CD14-positive monocyte (primary cell): ENCODE measurements at regions not wholly inside any gene's neighbourhood (a gene's known extent, or its start where the extent isn't known, plus 50 kb on each side); places are given as distances from the start of the nearest gene placed in this dataset.

Experiments
- DNase-seq, 3 donors: peaks; one replicate each; pipeline ENCODE4 v3.0.0-alpha.2; 2011 to 2022
- H2AFZ ChIP-seq: 2 replicates; pipeline ENCODE4 v1.6.0; 2012; ENCODE audit warnings: mild to moderate bottlenecking, low read depth, low read length, inconsistent platforms; ENCODE audit not compliant: insufficient read depth, poor library complexity, severe bottlenecking
- H3K27ac ChIP-seq, 2 donors: 1 replicate in 1 of 2; 2 replicates in 1 of 2; pipeline ENCODE4 v1.5.1; 2012 to 2013; ENCODE audit warnings: low read length in 2 of 2, control low read depth in 1 of 2, inconsistent platforms in 1 of 2, low read depth in 1 of 2, mild to moderate bottlenecking in 1 of 2
- H3K27me3 ChIP-seq, 2 donors: one replicate each; pipeline versions ENCODE4 v1.6.0 to v1.6.1; 2011 to 2013; ENCODE audit warnings: low read length in 2 of 2; ENCODE audit not compliant: control insufficient read depth in 2 of 2, insufficient read depth in 2 of 2
- H3K36me3 ChIP-seq, 2 donors: replicated peaks in 1 of 2; 1 replicate in 1 of 2; 2 replicates in 1 of 2; pipeline versions ENCODE4 v1.5.1 to v1.6.1; 2012 to 2013; ENCODE audit warnings: low read length in 2 of 2, control low read depth in 1 of 2, inconsistent platforms in 1 of 2, mild to moderate bottlenecking in 1 of 2; ENCODE audit not compliant: insufficient read depth in 2 of 2, control insufficient read depth in 1 of 2
- H3K4me1 ChIP-seq, 2 donors: 1 replicate in 1 of 2; 2 replicates in 1 of 2; pipeline versions ENCODE4 v1.5.1 to v1.6.1; 2012 to 2013; ENCODE audit warnings: low read length in 2 of 2, control low read depth in 1 of 2, inconsistent platforms in 1 of 2, mild to moderate bottlenecking in 1 of 2, moderate library complexity in 1 of 2; ENCODE audit not compliant: insufficient read depth in 2 of 2, control insufficient read depth in 1 of 2
- H3K4me2 ChIP-seq: replicated peaks from 2 replicates; pipeline ENCODE3; 2012; ENCODE audit warnings: low read length, moderate library complexity, mild to moderate bottlenecking; ENCODE audit not compliant: poor library complexity, severe bottlenecking; ENCODE audit errors: extremely low read depth
- H3K4me3 ChIP-seq, 3 experiments: fragments of 200-600 bp in 1 of 3; sonication (generic) in 1 of 3; replicated peaks in 1 of 3; 1 replicate in 2 of 3; 2 replicates in 1 of 3; pipeline ENCODE4 v1.5.1; 2011 to 2013; ENCODE audit warnings: low read length in 3 of 3, mild to moderate bottlenecking in 3 of 3, control low read depth in 2 of 3, low read depth in 2 of 3, inconsistent platforms in 1 of 3, moderate library complexity in 1 of 3
- H3K79me2 ChIP-seq: 2 replicates; pipeline ENCODE4 v1.6.0; 2012; ENCODE audit warnings: mild to moderate bottlenecking, control low read depth, inconsistent platforms, low read length, moderate library complexity; ENCODE audit not compliant: insufficient read depth
- H3K9ac ChIP-seq: 2 replicates; pipeline ENCODE4 v1.6.0; 2017; ENCODE audit warnings: low read length, mild to moderate bottlenecking; ENCODE audit not compliant: insufficient read depth, poor library complexity, severe bottlenecking
- H3K9me3 ChIP-seq, 2 donors: replicated peaks in 1 of 2; 1 replicate in 1 of 2; 2 replicates in 1 of 2; pipeline versions ENCODE4 v1.5.1 to v1.6.1; 2012 to 2013; ENCODE audit warnings: low read length in 2 of 2, control low read depth in 1 of 2; ENCODE audit not compliant: control insufficient read depth in 1 of 2, insufficient read depth in 1 of 2
- H4K20me1 ChIP-seq: 2 replicates; pipeline ENCODE4 v1.6.0; 2012; ENCODE audit warnings: mild to moderate bottlenecking, low read length, control low read depth, moderate library complexity; ENCODE audit not compliant: insufficient read depth
- H3K27ac Mint-ChIP-seq, 7 donors: one replicate each; pipeline ENCODE4 v1.8.0; 2020; ENCODE audit warnings: mild to moderate bottlenecking in 7 of 7, mixed read lengths in 7 of 7, moderate library complexity in 6 of 7, inconsistent platforms in 2 of 7
- H3K27me3 Mint-ChIP-seq, 3 donors: one replicate each; pipeline ENCODE4 v1.8.0; 2021 to 2022; ENCODE audit warnings: low read depth in 3 of 3, mild to moderate bottlenecking in 3 of 3, mixed read lengths in 3 of 3, moderate library complexity in 3 of 3, inconsistent platforms in 1 of 3
- H3K36me3 Mint-ChIP-seq, 2 donors: one replicate each; pipeline ENCODE4 v1.8.0; 2020; ENCODE audit warnings: mixed read lengths in 2 of 2, inconsistent platforms in 1 of 2, mild to moderate bottlenecking in 1 of 2
- H3K4me1 Mint-ChIP-seq: one replicate; pipeline ENCODE4 v1.8.0; 2020; ENCODE audit warnings: mild to moderate bottlenecking, mixed read lengths
- H3K4me3 Mint-ChIP-seq, 2 donors: one replicate each; pipeline ENCODE4 v1.8.0; 2020; ENCODE audit warnings: mild to moderate bottlenecking in 2 of 2, mixed read lengths in 2 of 2, moderate library complexity in 1 of 2
- H3K9me3 Mint-ChIP-seq, 7 donors: one replicate each; pipeline ENCODE4 v1.8.0; 2020 to 2022; ENCODE audit warnings: mixed read lengths in 7 of 7, mild to moderate bottlenecking in 6 of 7, moderate library complexity in 6 of 7, inconsistent platforms in 2 of 7
- CTCF ChIP-seq: fragments of 200-600 bp; IDR thresholded peaks from one replicate; pipeline ENCODE4 v1.8.0; 2022; ENCODE audit warnings: antibody characterized with exemption, mild to moderate bottlenecking
- WGBS: methylation state at CpG from one replicate; pipeline ENCODE4 v1.1.5; 2013; ENCODE audit warnings: missing lambda C conversion rate; ENCODE audit not compliant: insufficient coverage; 5-methylcytosine and 5-hydroxymethylcytosine counted together
- intact Hi-C, 2 donors: fragments of 100-400 bp; cut with micrococcal nuclease; formaldehyde crosslinking; loops; one replicate each; pipeline versions ENCODE4 v1.15.0 to v1.15.1; 2023

GRCh38 chr1:187443939-187444338, 615.2 kb downstream of the PLA2G4A start:
- intact Hi-C loops = no loop called here
- Histone ChIP-seq H3K4me3 (no peak overlapping the region), H2AFZ (no peak overlapping the region), H3K4me2 (no peak overlapping the region), H3K27ac (no peak overlapping the region), H3K9me3 (peaks cover 0 to 3% of the 10 kb centered on the region in 2 donors), H3K4me1 (no peaks in the 10 kb centered on the region), H3K79me2 (no peaks in the 10 kb centered on the region), H3K9ac (no peak overlapping the region), H3K27me3 (no peaks in the 10 kb centered on the region), H3K36me3 (no peaks in the 10 kb centered on the region), H4K20me1 (no peaks in the 10 kb centered on the region)
- Mint-ChIP-seq H3K4me1 (no peaks in the 10 kb centered on the region), H3K27me3 (peaks cover 0 to 2% (median 0%) of the 10 kb centered on the region in 3 donors), H3K9me3 (peaks cover 0 to 12% (median 3%) of the 10 kb centered on the region in 7 donors), H3K36me3 (no peaks in the 10 kb centered on the region), H3K27ac (no peak overlapping the region), H3K4me3 (no peak overlapping the region)
- no peak for TF ChIP-seq CTCF
- WGBS = no CpG with 5 or more reads among the region's 3 CpGs
- no peak for DNase-seq

GRCh38 chr1:187445066-187445465, 616.3 kb downstream of the PLA2G4A start:
- Histone ChIP-seq H2AFZ (no peak overlapping the region), H3K4me1 (no peaks in the 10 kb centered on the region), H4K20me1 (no peaks in the 10 kb centered on the region), H3K27ac (no peak overlapping the region), H3K27me3 (no peaks in the 10 kb centered on the region), H3K79me2 (no peaks in the 10 kb centered on the region), H3K36me3 (no peaks in the 10 kb centered on the region), H3K9me3 (peaks cover 0 to 3% of the 10 kb centered on the region in 2 donors), H3K9ac (no peak overlapping the region), H3K4me3 (no peak overlapping the region), H3K4me2 (no peak overlapping the region)
- DNase-seq = no peak
- peaks cover 0 to 12% (median 3%) of the 10 kb centered on the region in 7 donors for H3K9me3 Mint-ChIP-seq
- no peak overlapping the region for H3K4me3 Mint-ChIP-seq
- no peaks in the 10 kb centered on the region for H3K36me3 Mint-ChIP-seq
- intact Hi-C loops = no loop called here
- WGBS = no CpG with 5 or more reads among the region's 2 CpGs
- H3K27me3 Mint-ChIP-seq = peaks cover 0 to 2% (median 0%) of the 10 kb centered on the region in 3 donors
- H3K27ac Mint-ChIP-seq = no peak overlapping the region
- TF ChIP-seq CTCF = no peak
- no peaks in the 10 kb centered on the region for H3K4me1 Mint-ChIP-seq
